ENCODE measurements at regions not wholly inside any gene's neighbourhood (a gene's known extent, or its start where the extent isn't known, plus 50 kb on each side); places are given as distances from the start of the nearest gene placed in this dataset.

DNA sequence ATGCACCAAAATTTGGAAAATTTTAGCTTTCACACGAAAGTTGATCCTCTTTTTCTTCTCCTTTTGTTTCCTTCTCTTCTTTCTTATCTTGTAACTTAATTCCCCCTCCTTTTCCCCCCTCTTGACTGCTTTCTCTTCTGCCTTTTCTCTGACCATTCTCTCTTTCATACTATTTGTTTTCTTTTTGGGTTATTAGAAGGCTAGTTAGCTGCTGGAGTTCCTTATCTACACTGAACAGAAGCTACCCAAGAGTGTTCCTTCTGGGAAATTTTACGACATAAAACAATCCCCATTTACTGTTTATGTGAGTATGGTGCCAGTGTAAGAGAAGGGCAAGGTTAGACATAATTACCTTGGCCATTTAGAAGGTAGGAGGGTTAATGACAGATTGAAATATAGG lies 218.4 kb upstream of the DTNA start:
- TF ChIP-seq, protein P1, sequence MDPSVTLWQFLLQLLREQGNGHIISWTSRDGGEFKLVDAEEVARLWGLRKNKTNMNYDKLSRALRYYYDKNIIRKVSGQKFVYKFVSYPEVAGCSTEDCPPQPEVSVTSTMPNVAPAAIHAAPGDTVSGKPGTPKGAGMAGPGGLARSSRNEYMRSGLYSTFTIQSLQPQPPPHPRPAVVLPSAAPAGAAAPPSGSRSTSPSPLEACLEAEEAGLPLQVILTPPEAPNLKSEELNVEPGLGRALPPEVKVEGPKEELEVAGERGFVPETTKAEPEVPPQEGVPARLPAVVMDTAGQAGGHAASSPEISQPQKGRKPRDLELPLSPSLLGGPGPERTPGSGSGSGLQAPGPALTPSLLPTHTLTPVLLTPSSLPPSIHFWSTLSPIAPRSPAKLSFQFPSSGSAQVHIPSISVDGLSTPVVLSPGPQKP (IDR thresholded peaks at IDR 0.05; ENCODE audit: borderline replicate concordance, low read depth, low read length): no peak
- TF ChIP-seq, protein P2, sequence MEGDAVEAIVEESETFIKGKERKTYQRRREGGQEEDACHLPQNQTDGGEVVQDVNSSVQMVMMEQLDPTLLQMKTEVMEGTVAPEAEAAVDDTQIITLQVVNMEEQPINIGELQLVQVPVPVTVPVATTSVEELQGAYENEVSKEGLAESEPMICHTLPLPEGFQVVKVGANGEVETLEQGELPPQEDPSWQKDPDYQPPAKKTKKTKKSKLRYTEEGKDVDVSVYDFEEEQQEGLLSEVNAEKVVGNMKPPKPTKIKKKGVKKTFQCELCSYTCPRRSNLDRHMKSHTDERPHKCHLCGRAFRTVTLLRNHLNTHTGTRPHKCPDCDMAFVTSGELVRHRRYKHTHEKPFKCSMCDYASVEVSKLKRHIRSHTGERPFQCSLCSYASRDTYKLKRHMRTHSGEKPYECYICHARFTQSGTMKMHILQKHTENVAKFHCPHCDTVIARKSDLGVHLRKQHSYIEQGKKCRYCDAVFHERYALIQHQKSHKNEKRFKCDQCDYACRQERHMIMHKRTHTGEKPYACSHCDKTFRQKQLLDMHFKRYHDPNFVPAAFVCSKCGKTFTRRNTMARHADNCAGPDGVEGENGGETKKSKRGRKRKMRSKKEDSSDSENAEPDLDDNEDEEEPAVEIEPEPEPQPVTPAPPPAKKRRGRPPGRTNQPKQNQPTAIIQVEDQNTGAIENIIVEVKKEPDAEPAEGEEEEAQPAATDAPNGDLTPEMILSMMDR (conservative IDR thresholded peaks at IDR 0.05; ENCODE audit: low read depth, low read length): no peak
- no peak for TF ChIP-seq RCOR1 (IDR thresholded peaks at IDR 0.05; ENCODE audit: insufficient replicate concordance, low read length)
- no peak for TF ChIP-seq POLR2A (IDR thresholded peaks at IDR 0.05; ENCODE audit: low read depth, low read length)
- no peak for TF ChIP-seq MAZ (IDR thresholded peaks at IDR 0.05; ENCODE audit: borderline replicate concordance, low read depth, low read length)
- TF ChIP-seq CHD1 (IDR thresholded peaks at IDR 0.05; ENCODE audit: low read depth, low read length): no peak
- no peak for TF ChIP-seq CEBPB (IDR thresholded peaks at IDR 0.05; ENCODE audit: low read depth, low read length)
- TF ChIP-seq, protein P3, sequence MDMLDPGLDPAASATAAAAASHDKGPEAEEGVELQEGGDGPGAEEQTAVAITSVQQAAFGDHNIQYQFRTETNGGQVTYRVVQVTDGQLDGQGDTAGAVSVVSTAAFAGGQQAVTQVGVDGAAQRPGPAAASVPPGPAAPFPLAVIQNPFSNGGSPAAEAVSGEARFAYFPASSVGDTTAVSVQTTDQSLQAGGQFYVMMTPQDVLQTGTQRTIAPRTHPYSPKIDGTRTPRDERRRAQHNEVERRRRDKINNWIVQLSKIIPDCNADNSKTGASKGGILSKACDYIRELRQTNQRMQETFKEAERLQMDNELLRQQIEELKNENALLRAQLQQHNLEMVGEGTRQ (IDR thresholded peaks at IDR 0.05; ENCODE audit: low read depth, low read length): no peak
